ENCODE measurements at regions not wholly inside any gene's neighbourhood (a gene's known extent, or its start where the extent isn't known, plus 50 kb on each side); places are given as distances from the start of the nearest gene placed in this dataset.

GRCh38 chr18:39834636-39835035 lies 2120.4 kb upstream of the PIK3C3 start:
- no peak for TF ChIP-seq CTCF (IDR thresholded peaks at IDR 0.05; ENCODE audit: low read depth, low read length)
- DNase-seq (ENCODE audit: low read depth in 2 of 2) = no peak
- no peak overlapping the region for H3K4me3 ChIP-seq (replicated peaks in 1 of 2; ENCODE audit: low read depth in 2 of 2, low read length in 2 of 2)

GRCh38 chr18:39825485-39826150 lies 2129.4 kb upstream of the PIK3C3 start:
- peak; percentile 8 to 60 for DNase-seq (ENCODE audit: low read depth in 2 of 2)
- TF ChIP-seq CTCF (IDR thresholded peaks at IDR 0.05; ENCODE audit: low read depth, low read length) = no peak
- no peak overlapping the region for H3K4me3 ChIP-seq (replicated peaks in 1 of 2; ENCODE audit: low read depth in 2 of 2, low read length in 2 of 2)

- peak; percentile 11 for TF ChIP-seq CTCF (IDR thresholded peaks at IDR 0.05; ENCODE audit: low read depth, low read length)
- no peak overlapping the region for H3K4me3 ChIP-seq (replicated peaks in 1 of 2; ENCODE audit: low read depth in 2 of 2, low read length in 2 of 2)
- DNase-seq (ENCODE audit: low read depth in 2 of 2) = peak; percentile 58 to 59
Observed at GRCh38 chr18:39806525-39806924, 2148.5 kb upstream of the PIK3C3 start.

GRCh38 chr18:39805218-39805617 lies 2149.8 kb upstream of the PIK3C3 start:
- DNase-seq (ENCODE audit: low read depth in 2 of 2) = no peak
- no peak overlapping the region for H3K4me3 ChIP-seq (replicated peaks in 1 of 2; ENCODE audit: low read depth in 2 of 2, low read length in 2 of 2)
- TF ChIP-seq CTCF (IDR thresholded peaks at IDR 0.05; ENCODE audit: low read depth, low read length) = no peak

GRCh38 chr18:39802648-39803229 lies 2152.3 kb upstream of the PIK3C3 start:
- H3K4me3 ChIP-seq (replicated peaks in 1 of 2; ENCODE audit: low read depth in 2 of 2, low read length in 2 of 2) = no peak overlapping the region
- no peak for TF ChIP-seq CTCF (IDR thresholded peaks at IDR 0.05; ENCODE audit: low read depth, low read length)
- DNase-seq (ENCODE audit: low read depth in 2 of 2) = no peak

- no peak for TF ChIP-seq CTCF (IDR thresholded peaks at IDR 0.05; ENCODE audit: low read depth, low read length)
- DNase-seq (ENCODE audit: low read depth in 2 of 2) = no peak
- H3K4me3 ChIP-seq (replicated peaks in 1 of 2; ENCODE audit: low read depth in 2 of 2, low read length in 2 of 2) = no peak overlapping the region
Observed at GRCh38 chr18:39801848-39802247, 2153.2 kb upstream of the PIK3C3 start.
